CD4-positive, alpha-beta memory T cell (primary cell): ENCODE measurements at regions not wholly inside any gene's neighbourhood (a gene's known extent, or its start where the extent isn't known, plus 50 kb on each side); places are given as distances from the start of the nearest gene placed in this dataset.

Experiments
- CTCF ChIA-PET: fragments of 350-600 bp; sonication (Branson Sonifier 250); formaldehyde crosslinking; loops from one replicate; lab custom pipeline; 2021; ENCODE audit warnings: inconsistent platforms; ENCODE audit not compliant: partially characterized antibody; lab: Charles Lee
- POLR2A ChIA-PET: fragments of 350-600 bp; sonication (Branson Sonifier 250); formaldehyde crosslinking; loops from one replicate; lab custom pipeline; 2021; ENCODE audit not compliant: partially characterized antibody; lab: Charles Lee
- DNase-seq, 5 donors: peaks; one replicate each; pipeline versions ENCODE4 v3.0.0 to v3.0.0-alpha.2; 2020 to 2022; ENCODE audit warnings: mixed read lengths in 1 of 5
- H3K27ac ChIP-seq: one replicate; pipeline ENCODE4 v1.7.0; 2013; ENCODE audit warnings: low read depth, low read length
- H3K27me3 ChIP-seq: 2 replicates; pipeline ENCODE4 v1.7.0; 2013; ENCODE audit warnings: mild to moderate bottlenecking, low read length, moderate library complexity; ENCODE audit not compliant: insufficient read depth
- H3K36me3 ChIP-seq: 2 replicates; pipeline ENCODE4 v1.7.0; 2013; ENCODE audit warnings: mild to moderate bottlenecking, low read length, moderate library complexity; ENCODE audit not compliant: insufficient read depth
- H3K4me1 ChIP-seq: 2 replicates; pipeline ENCODE4 v1.7.0; 2013; ENCODE audit warnings: mild to moderate bottlenecking, low read length, moderate library complexity; ENCODE audit not compliant: insufficient read depth
- H3K4me3 ChIP-seq, 2 donors: one replicate each; pipeline ENCODE4 v1.7.0; 2013; ENCODE audit warnings: low read length in 2 of 2, mild to moderate bottlenecking in 1 of 2
- H3K9me3 ChIP-seq, 2 donors: one replicate each; pipeline ENCODE4 v1.7.0; 2013; ENCODE audit warnings: low read length in 2 of 2, control low read depth in 1 of 2; ENCODE audit not compliant: control insufficient read depth in 1 of 2
- H3K27ac Mint-ChIP-seq, 7 donors: one replicate each; pipeline ENCODE4 v1.8.0; 2020 to 2021; ENCODE audit warnings: mixed read lengths in 7 of 7, mild to moderate bottlenecking in 6 of 7, inconsistent platforms in 3 of 7, moderate library complexity in 3 of 7
- H3K27me3 Mint-ChIP-seq, 2 donors: one replicate each; pipeline ENCODE4 v1.8.0; 2020 to 2021; ENCODE audit warnings: mixed read lengths in 2 of 2
- H3K36me3 Mint-ChIP-seq, 2 donors: one replicate each; pipeline ENCODE4 v1.8.0; 2020 to 2021; ENCODE audit warnings: mixed read lengths in 2 of 2, inconsistent platforms in 1 of 2, mild to moderate bottlenecking in 1 of 2
- H3K4me1 Mint-ChIP-seq, 4 donors: one replicate each; pipeline ENCODE4 v1.8.0; 2020 to 2021; ENCODE audit warnings: mixed read lengths in 4 of 4, mild to moderate bottlenecking in 1 of 4
- H3K4me3 Mint-ChIP-seq, 8 donors: one replicate each; pipeline ENCODE4 v1.8.0; 2020 to 2021; ENCODE audit warnings: mixed read lengths in 8 of 8, mild to moderate bottlenecking in 7 of 8, moderate library complexity in 6 of 8, inconsistent platforms in 3 of 8
- H3K9me3 Mint-ChIP-seq, 8 donors: one replicate each; pipeline ENCODE4 v1.8.0; 2020 to 2021; ENCODE audit warnings: mixed read lengths in 8 of 8, mild to moderate bottlenecking in 5 of 8, inconsistent platforms in 3 of 8, moderate library complexity in 1 of 8
- intact Hi-C: fragments of 100-400 bp; cut with micrococcal nuclease; formaldehyde crosslinking; loops from one replicate; pipeline ENCODE4 v1.15.1; 2023

DNA sequence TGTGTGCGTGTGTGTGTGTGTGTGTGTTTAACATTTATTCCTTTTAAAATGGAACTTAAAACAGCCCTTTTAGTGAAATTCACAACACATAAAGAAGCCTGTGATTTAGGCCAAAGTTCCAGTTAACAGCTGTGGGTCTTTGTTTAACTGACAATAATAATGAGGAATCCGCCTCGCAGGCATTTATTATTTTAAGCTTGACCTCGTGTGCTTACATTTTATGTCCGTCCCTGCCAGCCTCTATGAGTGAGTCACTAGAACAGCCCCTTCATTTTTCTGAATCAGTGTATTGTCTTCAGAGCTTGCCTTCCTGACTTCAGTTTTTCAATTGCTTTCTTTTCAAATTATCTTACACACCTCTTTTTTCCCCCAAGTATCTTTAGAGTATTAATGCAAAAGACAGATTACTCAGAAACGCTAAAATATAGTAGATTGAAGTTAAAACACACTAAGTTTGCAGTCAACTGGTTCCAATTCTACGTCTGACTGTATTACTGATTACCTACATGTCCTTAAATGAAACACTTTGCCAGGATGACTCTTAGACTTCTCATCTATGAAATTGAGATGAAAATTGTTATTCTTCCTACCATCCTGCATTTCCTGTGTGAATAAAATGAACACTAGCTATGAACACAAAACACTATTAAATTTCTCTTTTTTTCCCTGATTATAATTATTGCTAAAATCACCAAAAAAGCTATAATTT lies 319.6 kb upstream of the HS3ST1 start:
- Histone ChIP-seq H3K4me1 (no peaks in the 10 kb centered on the region), H3K9me3 (no peaks in the 10 kb centered on the region), H3K27ac (no peak overlapping the region), H3K4me3 (no peak overlapping the region), H3K36me3 (no peaks in the 10 kb centered on the region), H3K27me3 (no peaks in the 10 kb centered on the region)
- ChIA-PET CTCF (no interaction called here), POLR2A (no interaction called here)
- intact Hi-C loops: no loop called here
- Mint-ChIP-seq H3K36me3 (no peaks in the 10 kb centered on the region), H3K27me3 (peaks cover 2 to 6% of the 10 kb centered on the region in 2 donors), H3K4me1 (no peaks in the 10 kb centered on the region), H3K9me3 (peaks cover 0 to 11% (median 4%) of the 10 kb centered on the region in 8 donors), H3K27ac (no peak overlapping the region), H3K4me3 (no peak overlapping the region)
- no peak for DNase-seq

DNA sequence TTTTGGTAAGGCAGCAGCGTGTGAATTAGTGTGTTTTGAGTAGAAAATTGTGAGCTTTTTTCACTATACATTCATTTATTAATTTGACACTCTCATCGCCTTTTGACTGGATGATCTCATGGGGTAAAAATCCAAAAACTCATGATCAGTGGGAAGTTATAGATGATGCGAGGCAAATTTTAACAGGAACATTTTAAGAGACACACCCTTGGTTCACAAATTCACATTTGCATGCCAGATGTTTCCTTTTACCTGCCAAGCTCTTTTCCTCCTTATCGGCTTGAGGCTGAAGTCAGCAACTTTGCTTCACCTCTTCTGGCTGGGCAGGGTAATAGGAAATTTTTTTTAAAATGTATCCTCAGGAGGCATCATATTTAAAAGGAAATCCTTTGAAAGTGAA lies 318.0 kb upstream of the HS3ST1 start:
- no peaks in the 10 kb centered on the region for H3K4me1 Mint-ChIP-seq
- H3K27me3 Mint-ChIP-seq: peaks cover under 1 to 4% of the 10 kb centered on the region in 2 donors
- H3K4me1 ChIP-seq: no peaks in the 10 kb centered on the region
- H3K27ac ChIP-seq: no peak overlapping the region
- H3K4me3 Mint-ChIP-seq: no peak overlapping the region
- intact Hi-C loops: no loop called here
- H3K27ac Mint-ChIP-seq: no peak overlapping the region
- DNase-seq: no peak
- H3K36me3 Mint-ChIP-seq: no peaks in the 10 kb centered on the region
- ChIA-PET POLR2A (no interaction called here), CTCF (no interaction called here)
- H3K9me3 Mint-ChIP-seq: peaks cover 0 to 6% (median 3%) of the 10 kb centered on the region in 8 donors
- no peak overlapping the region for H3K4me3 ChIP-seq
- H3K9me3 ChIP-seq: no peaks in the 10 kb centered on the region
- H3K27me3 ChIP-seq: no peaks in the 10 kb centered on the region
- H3K36me3 ChIP-seq: no peaks in the 10 kb centered on the region

DNA sequence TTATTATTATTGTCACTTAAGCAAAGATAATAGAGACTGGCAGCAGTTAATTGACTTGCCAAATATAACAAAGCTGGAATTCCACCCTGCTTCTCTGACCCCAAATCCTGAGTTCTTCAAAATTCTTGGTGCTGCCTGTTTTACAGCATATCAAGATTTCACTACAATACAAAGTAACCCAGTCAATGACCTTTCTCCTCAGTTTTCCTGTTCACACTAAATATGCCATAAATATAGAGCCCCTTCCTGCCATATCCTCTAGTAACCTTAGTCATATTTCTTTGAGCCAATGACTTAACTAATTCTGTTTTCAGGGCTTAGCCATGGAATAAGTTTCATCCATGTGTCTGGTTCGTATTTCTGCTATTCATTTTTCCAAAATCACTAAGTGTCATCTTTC lies 315.3 kb upstream of the HS3ST1 start:
- no peaks in the 10 kb centered on the region for H3K9me3 ChIP-seq
- no peaks in the 10 kb centered on the region for H3K36me3 ChIP-seq
- no peak overlapping the region for H3K27ac ChIP-seq
- DNase-seq: no peak
- no peaks in the 10 kb centered on the region for H3K27me3 ChIP-seq
- Mint-ChIP-seq H3K27me3 (peaks cover 2 to 4% of the 10 kb centered on the region in 2 donors), H3K4me1 (no peaks in the 10 kb centered on the region), H3K27ac (no peak overlapping the region), H3K9me3 (no peaks in the 10 kb centered on the region), H3K4me3 (no peak overlapping the region), H3K36me3 (no peaks in the 10 kb centered on the region)
- H3K4me1 ChIP-seq: no peaks in the 10 kb centered on the region
- ChIA-PET POLR2A (no interaction called here), CTCF (no interaction called here)
- intact Hi-C loops: no loop called here
- H3K4me3 ChIP-seq: no peak overlapping the region

DNA sequence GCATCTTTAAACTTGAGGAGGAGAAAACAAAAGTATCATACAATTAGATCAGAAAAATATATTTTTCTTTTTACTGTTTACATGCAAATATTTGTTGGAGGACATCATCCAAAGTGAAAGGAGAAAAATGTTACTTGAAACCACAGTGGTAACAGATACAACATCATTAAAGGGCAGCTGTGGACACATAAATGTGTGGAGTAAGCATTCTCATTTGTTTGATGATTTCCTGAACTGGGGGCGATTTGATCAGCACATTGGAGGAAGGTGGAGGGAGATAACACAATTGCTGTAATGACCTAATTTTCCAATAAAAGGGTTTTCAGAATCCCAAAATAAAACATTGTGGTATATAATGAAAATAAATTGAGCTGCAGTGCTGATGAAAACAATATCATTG lies 314.5 kb upstream of the HS3ST1 start:
- H3K27me3 Mint-ChIP-seq: peaks cover 4 to 5% of the 10 kb centered on the region in 2 donors
- CTCF ChIA-PET: no interaction called here
- H3K9me3 Mint-ChIP-seq: no peaks in the 10 kb centered on the region
- POLR2A ChIA-PET: no interaction called here
- Histone ChIP-seq H3K36me3 (no peaks in the 10 kb centered on the region), H3K4me3 (no peak overlapping the region), H3K4me1 (no peaks in the 10 kb centered on the region), H3K27me3 (no peaks in the 10 kb centered on the region), H3K27ac (no peak overlapping the region), H3K9me3 (no peaks in the 10 kb centered on the region)
- no peak overlapping the region for H3K27ac Mint-ChIP-seq
- DNase-seq: no peak
- H3K4me1 Mint-ChIP-seq: no peaks in the 10 kb centered on the region
- no peaks in the 10 kb centered on the region for H3K36me3 Mint-ChIP-seq
- intact Hi-C loops: no loop called here
- no peak overlapping the region for H3K4me3 Mint-ChIP-seq

DNA sequence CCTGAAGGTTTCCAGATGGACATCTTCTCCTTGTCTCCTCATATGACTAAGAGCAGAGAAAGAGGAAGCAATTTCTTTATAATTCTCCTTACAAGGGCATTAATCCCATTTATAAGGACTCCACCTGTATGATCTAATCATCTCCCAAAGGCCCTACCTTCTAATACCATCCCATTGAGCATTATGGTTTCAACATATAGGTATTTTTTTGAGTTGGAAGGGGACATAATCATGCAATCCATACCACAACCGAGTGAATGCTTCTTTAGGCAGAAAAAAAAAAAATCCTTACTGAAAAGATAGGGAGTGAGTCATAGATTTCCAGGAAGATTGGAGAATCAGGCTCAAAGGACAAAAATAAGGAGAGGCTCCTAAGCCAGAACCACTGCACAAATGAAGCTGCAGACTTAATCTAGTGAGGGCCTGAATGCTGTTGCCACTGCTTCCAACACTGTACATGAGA lies 312.5 kb upstream of the HS3ST1 start:
- intact Hi-C loops: no loop called here
- Mint-ChIP-seq H3K27me3 (peaks cover 4 to 5% of the 10 kb centered on the region in 2 donors), H3K4me1 (no peaks in the 10 kb centered on the region), H3K36me3 (no peaks in the 10 kb centered on the region), H3K27ac (no peak overlapping the region), H3K9me3 (peaks cover 0 to 4% (median 0%) of the 10 kb centered on the region in 8 donors), H3K4me3 (no peak overlapping the region)
- POLR2A ChIA-PET: no interaction called here
- no peak for DNase-seq
- H3K9me3 ChIP-seq: no peaks in the 10 kb centered on the region
- CTCF ChIA-PET: no interaction called here
- no peaks in the 10 kb centered on the region for H3K36me3 ChIP-seq
- no peak overlapping the region for H3K27ac ChIP-seq
- no peak overlapping the region for H3K4me3 ChIP-seq
- no peaks in the 10 kb centered on the region for H3K27me3 ChIP-seq
- H3K4me1 ChIP-seq: no peaks in the 10 kb centered on the region

DNA sequence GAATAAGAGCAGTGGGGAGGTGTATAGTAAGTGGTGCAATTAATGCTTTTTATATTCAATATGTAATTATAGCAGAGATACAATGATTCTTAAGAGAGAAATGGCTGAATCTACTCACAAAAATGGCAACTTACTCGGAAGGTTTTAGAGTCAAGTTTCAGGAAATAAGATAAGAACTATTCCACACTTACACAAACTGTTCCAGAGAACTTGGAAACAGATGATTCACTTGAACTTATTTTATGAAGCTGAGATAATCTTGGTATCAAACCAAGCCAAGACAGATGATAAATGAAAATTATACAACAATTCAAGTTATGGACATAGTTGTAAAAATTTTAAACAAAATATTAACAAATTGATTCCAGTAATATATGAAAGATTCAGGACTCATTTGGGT lies 311.3 kb upstream of the HS3ST1 start:
- Mint-ChIP-seq H3K4me1 (no peaks in the 10 kb centered on the region), H3K27me3 (peaks cover 0 to 5% of the 10 kb centered on the region in 2 donors), H3K4me3 (no peak overlapping the region), H3K9me3 (peaks cover 0 to 4% (median 0%) of the 10 kb centered on the region in 8 donors), H3K27ac (no peak overlapping the region), H3K36me3 (no peaks in the 10 kb centered on the region)
- Histone ChIP-seq H3K27me3 (no peaks in the 10 kb centered on the region), H3K27ac (no peak overlapping the region), H3K4me1 (no peaks in the 10 kb centered on the region), H3K4me3 (no peak overlapping the region), H3K36me3 (no peaks in the 10 kb centered on the region), H3K9me3 (no peaks in the 10 kb centered on the region)
- ChIA-PET CTCF (no interaction called here), POLR2A (no interaction called here)
- DNase-seq: no peak
- intact Hi-C loops: no loop called here

DNA sequence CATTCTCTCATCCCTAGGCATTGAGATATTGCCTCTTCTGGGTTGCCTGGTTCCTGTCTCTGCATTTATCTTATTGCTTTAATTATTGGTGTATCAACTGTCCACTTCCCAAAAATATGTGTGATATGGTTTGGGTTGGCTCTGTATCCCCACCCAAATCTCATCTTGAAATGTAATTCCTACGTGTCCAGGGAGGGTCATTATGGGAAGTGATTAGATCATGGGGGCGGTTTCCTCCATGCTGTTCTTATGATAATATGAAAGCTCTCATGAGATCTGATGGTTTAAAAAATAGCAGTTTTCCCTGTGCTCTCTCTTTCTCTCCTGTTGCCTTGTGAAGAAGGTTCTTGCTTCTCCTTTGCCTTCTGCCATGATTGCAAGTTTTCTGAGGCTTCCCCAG lies 308.3 kb upstream of the HS3ST1 start:
- Histone ChIP-seq H3K4me1 (no peaks in the 10 kb centered on the region), H3K27ac (no peak overlapping the region), H3K4me3 (no peak overlapping the region), H3K9me3 (no peaks in the 10 kb centered on the region), H3K36me3 (no peaks in the 10 kb centered on the region), H3K27me3 (no peaks in the 10 kb centered on the region)
- Mint-ChIP-seq H3K4me3 (no peak overlapping the region), H3K27me3 (peaks cover 0 to 5% of the 10 kb centered on the region in 2 donors), H3K36me3 (no peaks in the 10 kb centered on the region), H3K4me1 (no peaks in the 10 kb centered on the region), H3K27ac (no peak overlapping the region), H3K9me3 (peaks cover 0 to 4% (median 0%) of the 10 kb centered on the region in 8 donors)
- DNase-seq: no peak
- ChIA-PET POLR2A (no interaction called here), CTCF (no interaction called here)
- intact Hi-C loops: no loop called here
